ENCODE measurements at regions not wholly inside any gene's neighbourhood (a gene's known extent, or its start where the extent isn't known, plus 50 kb on each side); places are given as distances from the start of the nearest gene placed in this dataset.

DNA sequence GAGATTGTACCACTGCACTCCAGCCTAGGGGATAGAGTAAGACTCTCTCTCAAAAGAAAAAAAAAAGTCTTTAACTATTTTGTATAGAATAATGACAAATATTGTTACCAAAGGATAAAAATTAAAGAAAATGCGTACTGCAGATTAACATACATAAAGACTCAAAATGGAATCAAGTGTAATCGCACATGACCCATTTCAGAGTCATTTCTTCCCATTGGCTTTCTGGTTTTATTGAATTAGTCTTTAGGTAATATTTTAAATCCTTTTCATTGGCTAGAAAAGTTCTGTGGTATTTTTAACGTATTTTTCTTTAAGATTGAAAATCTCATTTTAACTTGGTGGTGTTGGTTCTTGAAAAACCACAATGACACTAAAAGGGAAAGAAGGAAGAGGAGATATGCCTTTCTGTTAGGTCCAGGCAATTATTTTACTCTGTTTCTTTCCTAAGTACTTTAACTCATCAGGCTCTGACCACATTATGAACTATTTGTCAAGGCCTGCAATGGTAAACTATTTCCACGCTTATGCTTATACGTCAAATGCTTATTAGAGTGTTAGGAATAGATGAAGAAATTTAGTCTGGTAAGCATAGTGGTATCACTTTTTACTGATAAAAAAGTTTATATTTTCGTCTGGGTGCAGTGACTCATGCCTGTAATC, 52.3 kb downstream of the PLEKHG1 start:
- no peak for DNase-seq (ENCODE audit: low spot score)

DNA sequence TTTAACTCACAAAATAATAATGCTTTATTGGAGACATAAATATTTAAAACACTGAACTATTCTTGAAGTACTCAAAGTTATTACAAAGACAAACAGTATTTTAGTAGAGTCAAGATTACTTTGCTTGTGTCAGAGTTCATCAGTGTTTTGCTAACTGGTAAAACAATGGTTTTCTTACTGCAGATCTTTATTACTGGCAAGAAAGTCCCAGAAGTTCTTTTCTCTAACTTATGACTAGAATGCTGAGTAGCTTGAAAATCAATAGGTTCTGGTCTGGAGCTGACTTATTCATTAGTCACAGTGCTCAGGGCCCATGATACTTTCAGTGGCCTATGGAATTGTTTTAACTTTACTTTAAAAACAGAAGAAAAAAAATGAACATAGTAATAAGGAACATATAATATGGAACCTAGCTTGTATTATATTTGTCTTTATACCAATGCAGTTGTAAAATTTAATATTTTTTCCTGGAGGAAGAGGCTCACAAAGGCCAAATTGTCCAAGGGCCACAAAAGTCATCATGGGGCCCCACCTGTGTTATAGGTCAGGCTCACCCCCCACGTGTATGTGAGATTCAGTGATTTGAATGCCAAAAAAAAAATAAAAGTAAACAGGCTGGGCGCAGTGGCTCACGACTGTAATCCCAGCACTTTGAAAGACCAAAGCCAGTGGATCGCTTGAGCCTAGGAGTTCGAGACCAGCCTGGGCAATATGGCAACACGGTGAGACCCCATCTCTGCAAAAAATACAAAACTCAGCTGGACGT, 53.3 kb downstream of the PLEKHG1 start:
- no peak for DNase-seq (ENCODE audit: low spot score)

DNA sequence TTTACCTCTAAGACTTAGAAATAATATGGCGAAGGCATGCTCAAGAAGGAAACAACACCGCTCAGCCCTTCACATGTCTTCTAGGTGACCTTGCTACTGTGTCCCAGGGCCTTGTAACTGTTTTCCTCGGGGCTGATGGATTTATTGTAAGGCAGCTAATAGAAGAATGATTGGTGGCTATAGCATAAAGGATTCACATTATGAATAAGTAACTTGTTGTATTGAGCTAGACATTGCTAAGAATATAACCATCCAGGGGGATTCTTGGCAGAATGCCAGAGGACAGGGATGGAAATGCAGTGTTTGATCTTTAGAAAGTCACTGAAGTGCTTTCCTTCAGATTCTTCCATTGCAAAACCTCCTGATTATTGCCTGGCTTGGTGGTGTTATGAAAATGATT, 54.9 kb downstream of the PLEKHG1 start:
- DNase-seq (ENCODE audit: low spot score), result no peak

DNA sequence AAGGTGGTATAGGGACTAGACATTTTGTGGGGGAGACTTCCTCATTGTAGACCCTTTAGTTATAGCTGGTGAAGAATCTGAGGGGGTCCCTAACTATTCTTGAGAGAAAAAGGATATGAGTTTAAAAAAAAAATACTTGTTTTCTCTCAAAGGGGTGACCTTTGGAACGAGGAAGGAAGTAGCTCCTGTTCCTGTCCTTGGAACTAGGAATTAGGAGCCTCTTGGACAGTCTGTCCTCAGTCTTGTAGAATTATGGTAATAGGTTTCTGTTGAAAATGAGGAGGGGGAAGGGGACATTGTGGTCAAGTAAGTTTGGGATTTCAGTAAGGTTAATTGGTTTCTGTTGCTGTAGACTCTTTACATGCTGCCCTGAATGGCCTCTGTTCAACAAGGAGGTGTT, 56.5 kb downstream of the PLEKHG1 start:
- no peak for DNase-seq (ENCODE audit: low spot score)

DNA sequence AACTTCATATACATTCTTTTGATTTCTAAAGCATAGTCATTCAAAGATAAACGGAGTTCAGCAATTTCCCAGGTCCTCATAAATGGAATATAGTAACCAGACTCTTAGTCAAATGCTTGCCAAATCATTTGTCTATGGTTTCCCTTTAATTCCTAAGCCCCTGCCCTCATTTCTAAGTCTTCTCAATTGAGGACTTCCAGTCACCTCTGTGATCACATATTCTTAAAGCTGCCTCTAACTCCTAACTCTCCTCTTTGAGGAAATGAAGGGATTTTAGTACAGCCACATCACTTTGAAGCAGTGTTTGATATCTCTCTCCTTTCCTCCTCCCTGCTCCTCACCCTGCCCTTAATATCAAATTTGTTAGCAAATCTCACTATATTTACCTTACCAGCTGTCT, 58.7 kb downstream of the PLEKHG1 start:
- DNase-seq (ENCODE audit: low spot score), result no peak

DNA sequence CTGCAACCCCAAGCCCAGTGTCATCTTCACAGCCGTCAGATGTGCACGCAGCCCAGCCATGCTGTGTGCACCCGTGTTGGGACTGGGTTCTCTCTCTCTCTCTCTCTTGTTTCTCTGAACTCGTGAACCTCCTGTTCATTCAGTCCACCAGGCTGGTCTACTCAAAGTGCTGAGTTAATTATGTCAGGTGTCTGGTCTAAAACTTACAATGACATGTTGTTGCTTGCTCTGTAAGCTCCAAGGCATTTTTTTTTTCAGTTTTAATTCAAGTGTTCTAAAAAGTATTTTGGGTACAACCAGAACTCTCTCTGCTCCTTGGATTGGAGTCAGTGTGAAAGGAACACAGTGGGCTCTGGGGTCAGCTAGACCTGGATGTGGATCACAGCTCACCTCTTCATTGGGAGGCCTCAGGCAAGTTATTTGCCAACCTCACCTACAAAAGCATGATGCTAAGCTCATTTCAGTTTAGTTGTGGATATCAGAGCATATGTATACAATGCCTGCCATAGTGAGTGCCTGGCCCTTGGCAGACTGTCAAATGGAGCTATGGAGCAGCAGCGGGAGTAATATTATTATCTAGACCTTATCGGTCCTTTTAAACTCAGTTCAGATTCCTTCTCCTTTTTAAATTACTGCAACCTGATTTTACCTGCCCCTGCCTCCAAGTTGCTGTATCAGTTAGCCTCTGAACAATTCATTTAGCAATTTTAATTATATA, 59.5 kb downstream of the PLEKHG1 start:
- DNase-seq (ENCODE audit: low spot score), result no peak

DNA sequence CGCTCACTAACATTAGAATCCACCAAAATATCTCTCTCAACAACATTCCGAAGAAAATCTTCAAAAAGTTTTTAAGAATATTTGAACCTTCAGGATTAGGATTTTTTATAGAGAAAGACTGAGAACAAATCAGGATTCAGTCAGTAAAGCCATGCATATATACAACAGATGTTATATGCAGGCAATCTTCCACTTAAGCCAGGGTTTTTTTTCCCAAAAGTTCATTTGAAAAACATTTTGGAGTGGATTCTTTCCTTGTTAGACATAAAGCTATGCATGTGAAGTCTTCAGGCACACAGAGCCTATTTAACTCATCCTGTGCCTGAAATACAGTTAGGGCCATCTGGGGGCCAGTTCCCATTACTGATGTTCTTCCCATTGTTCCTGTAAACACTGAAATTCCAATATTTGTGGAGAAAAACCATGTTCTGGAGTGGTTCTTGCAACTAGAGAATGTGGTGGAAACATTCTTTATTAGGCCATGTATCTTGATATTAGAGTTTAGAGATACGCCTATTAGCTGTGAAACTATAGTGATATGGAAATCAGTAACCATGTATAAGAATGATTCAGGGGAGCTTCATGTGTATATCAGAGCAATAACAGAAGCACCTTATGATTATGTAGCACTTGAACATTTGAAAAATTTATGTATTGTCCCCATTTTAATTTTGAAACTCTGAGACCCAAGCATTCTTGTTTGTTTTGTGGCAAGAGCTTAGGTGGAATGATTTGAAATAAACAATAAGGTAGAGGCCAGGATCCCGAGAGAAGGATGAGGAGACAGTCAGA, 61.7 kb downstream of the PLEKHG1 start:
- no peak for DNase-seq (ENCODE audit: low spot score)

DNA sequence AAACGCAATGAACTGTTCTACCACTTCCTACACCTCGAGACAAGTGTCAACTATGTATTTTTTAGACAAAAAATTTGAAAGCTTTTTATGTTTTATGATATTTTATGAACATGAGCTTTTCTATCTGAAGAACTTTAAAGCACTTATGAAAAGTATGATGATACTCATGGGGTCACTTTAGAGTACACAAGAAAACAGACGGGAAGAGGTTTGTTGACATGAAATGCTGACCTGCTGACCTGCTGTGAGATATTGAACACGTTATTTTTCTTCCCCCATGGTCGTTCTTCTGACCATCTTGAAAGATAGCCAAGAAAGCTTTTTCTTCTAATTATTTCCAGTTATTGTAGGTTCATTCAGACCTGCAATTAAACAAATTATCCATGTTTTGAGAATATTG, 63.1 kb downstream of the PLEKHG1 start:
- DNase-seq (ENCODE audit: low spot score), result no peak

DNA sequence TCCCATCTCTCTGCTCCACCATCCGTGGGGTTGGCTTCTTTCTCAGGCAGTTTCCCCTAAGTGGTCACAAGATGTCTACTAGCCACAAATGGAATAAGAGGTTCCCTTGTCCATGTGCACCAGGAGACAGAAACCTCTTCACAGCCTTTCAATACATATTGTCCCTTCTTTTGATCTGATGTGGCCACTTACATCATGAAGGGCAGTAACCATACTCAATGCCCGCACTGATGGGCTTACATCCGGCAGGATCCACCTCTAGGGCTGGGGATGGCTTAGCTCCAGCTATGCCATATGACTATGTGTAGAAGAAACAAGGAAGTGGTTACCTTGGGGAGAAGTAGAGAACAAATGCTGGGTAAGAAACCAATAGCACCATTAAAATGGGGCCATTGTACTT, 64.4 kb downstream of the PLEKHG1 start:
- DNase-seq (ENCODE audit: low spot score), result no peak

DNA sequence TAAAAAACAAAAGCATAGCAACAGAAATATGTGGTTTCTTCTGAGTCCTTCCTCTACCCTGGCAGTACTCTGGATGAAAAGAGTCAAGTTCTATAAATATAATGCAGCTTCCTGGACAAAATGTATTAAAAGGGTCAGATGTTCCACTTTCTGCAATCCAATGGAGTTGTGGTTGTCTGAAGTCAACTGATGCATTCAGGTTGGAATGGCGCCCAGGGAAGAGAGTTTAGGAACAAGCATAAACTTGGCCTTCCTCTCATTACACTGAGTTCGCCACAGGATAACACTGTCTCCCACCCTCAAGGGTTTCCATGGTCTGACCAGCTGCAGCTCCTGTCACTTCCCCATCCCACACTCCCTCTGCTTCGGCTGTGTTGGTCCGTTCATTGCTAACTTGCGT, 66.4 kb downstream of the PLEKHG1 start:
- no peak for DNase-seq (ENCODE audit: low spot score)

DNA sequence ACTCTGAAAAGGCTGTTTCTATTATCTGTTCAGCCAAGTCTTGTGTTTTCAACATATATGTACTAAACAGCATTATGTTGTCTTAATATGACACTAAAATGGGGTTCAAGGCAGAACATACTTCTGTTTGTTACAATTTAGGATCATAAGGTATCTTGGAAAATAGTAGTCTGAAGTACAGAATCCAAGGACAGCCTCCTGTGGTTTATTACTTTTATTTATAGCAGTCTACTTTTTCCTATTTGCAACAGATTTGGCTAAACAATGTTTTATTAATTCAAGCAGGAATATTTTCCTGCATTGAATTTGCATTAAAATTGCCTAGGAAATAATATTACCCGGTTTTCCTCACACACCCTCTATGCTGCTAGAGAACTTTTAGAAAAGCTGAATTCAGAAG, 67.7 kb downstream of the PLEKHG1 start:
- no peak for DNase-seq (ENCODE audit: low spot score)

DNA sequence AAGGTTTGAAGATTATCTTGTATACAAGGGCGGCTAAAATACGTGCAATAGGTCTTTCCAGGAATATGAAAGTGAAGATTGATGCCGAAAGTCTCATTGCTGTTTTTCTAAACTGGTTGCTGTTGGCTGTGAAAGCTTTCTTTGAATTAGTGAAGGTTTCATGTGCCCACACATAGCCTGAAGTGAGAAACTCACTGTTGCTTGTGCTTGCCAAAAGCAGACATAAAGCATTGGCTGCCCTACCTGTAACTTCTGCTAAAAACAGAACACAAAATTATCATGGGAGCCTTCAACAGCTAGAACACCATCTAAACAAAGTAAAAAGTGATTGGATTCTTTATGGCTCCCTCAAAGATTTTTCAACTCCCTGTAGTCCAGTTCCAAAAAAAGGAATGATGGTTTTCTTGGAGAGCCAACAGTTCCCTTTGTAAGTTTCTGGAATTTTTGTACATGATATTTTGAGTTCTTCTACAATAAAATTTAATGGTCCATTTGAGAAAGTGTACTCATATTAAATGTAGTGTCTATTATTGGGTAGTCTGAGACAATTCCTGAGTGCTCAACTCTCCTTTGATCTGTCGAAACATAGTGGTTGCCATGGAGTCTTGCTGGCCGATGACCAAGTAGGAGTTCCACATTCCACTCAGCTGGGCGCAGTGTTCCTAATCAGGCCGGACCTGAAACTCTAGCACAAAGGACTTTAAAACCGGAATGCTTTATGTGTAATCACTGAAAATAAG, 68.5 kb downstream of the PLEKHG1 start:
- DNase-seq (ENCODE audit: low spot score), result peak; percentile 52

DNA sequence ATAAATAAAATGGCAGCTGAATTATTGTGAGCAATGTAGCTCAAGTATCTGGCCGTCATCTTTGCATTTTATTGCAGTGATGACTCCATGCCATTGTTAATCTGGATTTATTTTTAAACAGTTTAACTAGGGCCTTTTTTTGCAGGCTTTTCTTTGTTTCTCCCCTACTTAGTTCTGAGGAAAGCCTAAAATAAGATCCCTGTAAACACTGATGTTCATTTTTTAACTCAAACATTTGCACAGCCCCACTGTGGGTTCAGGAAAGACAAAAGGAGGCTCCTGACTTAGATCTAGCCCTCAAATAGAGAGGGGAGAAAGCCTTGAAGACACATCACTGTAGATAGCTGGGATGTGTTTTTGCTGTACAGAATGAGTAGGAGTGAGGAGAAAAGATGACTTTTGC, 69.2 kb downstream of the PLEKHG1 start:
- no peak for DNase-seq (ENCODE audit: low spot score)

DNA sequence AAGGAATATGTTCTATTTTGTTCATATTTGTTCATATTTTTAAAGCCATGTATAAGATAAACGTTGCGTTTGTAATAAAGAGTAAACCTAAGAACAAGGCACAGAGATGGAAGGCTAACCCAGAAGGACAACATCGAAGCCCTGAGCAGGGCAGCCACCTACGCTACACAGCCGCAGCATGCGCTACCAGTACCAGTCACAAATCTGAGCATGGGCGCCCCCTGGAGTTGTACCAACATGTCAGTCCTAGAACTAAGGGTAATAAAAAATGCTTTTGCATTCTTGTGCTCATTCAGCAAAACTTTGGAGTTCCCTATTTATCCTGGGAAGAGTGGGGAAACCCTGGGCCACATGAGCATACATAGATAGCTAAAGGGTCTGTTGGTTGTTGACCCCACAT, 70.6 kb downstream of the PLEKHG1 start:
- DNase-seq (ENCODE audit: low spot score), result no peak

DNA sequence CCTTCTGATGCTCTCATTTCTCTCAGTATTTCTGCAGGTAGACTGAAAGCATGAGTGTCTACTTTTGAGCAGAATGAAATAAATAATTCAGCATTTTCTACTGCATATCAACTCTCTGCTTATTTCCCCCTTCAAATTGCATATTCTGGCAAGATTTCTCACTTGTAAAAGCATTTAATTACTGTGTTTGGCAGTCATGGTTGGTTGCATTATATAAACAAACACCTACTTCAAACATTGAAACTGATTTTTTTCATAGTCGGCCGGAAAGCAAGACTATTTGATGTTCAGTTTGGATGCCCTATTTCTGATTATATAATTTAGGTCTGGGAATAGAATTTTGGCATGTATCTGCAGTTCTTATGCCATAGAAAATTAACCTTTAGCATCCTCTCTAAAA, 73.1 kb downstream of the PLEKHG1 start:
- DNase-seq (ENCODE audit: low spot score), result no peak

DNA sequence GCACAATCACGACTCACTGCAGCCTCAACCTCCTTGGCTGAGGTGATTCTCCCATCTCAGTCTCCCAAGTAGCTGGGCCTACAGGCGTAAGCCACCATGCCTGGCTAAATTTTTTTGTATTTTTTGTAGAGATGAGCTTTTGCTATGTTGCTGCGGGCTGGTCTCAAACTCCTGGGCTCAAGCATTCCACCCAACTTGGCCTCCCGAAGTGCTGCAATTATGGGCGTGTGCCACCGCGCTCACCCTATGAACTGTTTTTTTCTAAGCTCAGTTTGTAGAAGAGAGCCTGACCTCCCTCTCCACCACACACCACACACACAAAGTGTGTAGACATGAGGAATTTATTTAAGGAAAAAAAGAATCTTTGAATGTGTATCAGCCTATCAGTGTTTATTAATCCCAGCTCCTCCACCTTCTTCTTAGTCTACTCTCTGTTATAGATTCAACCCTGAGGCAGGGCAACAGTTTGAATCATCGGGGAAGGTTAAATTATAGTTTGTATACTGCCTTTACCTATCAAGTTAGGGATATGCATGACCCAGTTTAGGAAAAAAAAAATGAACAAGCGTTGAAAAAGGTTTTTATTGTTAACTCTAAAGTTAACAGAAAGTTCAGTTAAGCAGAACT, 74.1 kb downstream of the PLEKHG1 start:
- no peak for DNase-seq (ENCODE audit: low spot score)

DNA sequence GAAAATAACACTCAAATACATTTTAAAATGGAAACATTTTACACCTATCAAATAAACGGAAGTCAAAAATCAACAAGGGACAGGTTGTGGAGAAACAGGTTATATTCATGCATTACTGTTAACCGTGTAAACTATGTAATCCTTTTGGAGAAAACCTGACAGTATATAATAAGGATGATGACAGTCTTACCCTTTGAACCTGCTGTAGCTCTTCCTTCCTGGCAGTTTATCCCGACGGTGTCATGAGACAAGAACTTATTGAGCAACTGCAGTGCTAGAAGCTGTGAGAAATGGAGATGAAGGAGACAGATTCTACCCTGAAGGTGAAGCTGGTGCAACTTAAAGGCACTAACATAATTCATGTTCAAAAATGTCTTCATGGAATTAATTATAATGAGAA, 76.7 kb downstream of the PLEKHG1 start:
- DNase-seq (ENCODE audit: low spot score), result no peak

DNA sequence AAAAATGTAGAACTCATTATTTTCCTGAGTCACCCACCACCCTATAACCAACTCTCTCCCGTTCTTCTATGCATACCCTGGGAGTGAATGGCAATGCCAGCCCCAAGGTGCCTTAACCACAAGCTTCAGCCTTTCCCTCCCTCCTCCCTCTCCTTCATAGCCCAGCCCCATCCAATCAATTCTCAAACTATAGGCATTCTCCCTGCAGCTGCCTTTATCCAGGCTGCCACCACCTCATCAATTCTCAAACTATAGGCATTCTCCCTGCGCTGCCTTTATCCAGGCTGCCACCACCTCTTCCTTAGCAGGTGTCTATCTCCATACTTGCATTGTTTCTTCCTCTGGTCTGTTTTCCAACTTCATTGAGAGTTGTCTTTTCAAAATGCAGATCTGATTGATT, 77.1 kb downstream of the PLEKHG1 start:
- DNase-seq (ENCODE audit: low spot score), result no peak

DNA sequence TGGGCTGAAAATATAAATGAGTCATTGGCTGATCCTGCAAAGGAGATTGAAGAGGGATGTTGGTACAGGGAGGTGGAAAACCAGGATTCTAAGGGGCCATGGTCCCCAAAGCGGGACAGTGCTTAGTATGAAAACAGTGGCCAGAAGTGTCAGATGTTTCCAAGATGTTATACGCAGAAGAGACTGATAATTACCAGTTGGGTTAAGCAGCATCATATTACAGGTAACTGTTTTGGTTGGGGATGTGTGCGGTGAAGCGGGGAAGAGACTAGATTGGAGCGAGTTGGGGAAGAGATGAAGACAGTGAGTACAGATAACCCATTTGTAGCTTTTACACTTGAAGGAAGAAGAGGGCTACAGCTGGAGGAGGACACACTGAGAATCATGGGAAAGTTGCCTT, 80.8 kb downstream of the PLEKHG1 start:
- DNase-seq (ENCODE audit: low spot score), result no peak

DNA sequence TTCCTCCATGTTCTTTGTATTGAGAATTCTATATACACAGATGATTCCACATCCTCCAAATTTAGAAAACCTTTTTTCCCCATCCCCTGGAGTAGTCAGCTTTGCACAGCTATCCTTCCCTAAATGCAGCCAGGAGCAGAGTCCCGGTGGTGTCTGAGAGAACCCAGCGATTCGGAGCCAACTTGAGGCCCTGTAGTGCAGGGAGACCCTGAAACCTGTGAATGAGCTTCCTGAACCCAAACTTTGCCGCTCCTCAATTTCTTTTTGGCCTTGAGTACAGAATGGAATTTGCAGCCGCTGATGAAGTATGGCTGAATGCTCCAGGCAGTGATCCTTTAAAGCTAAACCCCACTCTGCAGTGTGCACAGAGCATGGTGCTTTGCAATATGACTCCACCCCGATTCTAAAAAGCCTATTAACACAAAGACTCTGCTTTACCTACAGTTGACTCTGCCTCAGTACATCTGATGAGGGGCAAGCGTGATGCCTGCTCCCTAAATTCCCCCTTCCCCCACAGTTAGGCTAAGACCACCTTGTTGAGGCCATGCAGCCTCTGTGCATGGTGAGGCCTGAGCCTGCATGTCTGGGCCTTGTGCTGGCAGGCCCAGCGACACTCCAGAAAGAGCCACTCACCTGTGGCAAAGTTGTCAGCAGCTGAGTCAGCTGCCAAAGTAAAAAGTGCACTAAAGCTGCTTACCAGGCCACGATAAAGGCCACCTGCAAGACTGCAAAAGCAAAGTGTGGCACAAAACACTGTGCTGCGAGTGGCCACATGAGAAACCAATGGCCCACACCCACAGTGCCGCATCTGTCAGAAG, 82.1 kb downstream of the PLEKHG1 start:
- no peak for DNase-seq (ENCODE audit: low spot score)
